Hepatocyte (in vitro differentiated cells): ENCODE measurements at regions not wholly inside any gene's neighbourhood (a gene's known extent, or its start where the extent isn't known, plus 50 kb on each side); places are given as distances from the start of the nearest gene placed in this dataset.

ENCODE experiments used
- DNase-seq: peaks from one replicate; pipeline ENCODE4 v3.0.0-alpha.2; 2016; ENCODE audit warnings: low spot score
- H2AFZ ChIP-seq: fragments of 200-600 bp; sonication (generic); 2 replicates; pipeline ENCODE4 v1.6.0; 2016; ENCODE audit warnings: antibody characterized with exemption, mild to moderate bottlenecking
- H3K27ac ChIP-seq: fragments of 200-600 bp; sonication (generic); 2 replicates; pipeline ENCODE4 v1.5.1; 2016; ENCODE audit warnings: mild to moderate bottlenecking
- H3K27me3 ChIP-seq: fragments of 200-600 bp; sonication (generic); 2 replicates; pipeline ENCODE4 v1.6.1; 2016
- H3K36me3 ChIP-seq: fragments of 200-600 bp; sonication (generic); replicated peaks from 2 replicates; pipeline ENCODE4 v1.5.1; 2016; ENCODE audit warnings: low read depth; ENCODE audit not compliant: insufficient read depth
- H3K4me1 ChIP-seq: fragments of 200-600 bp; sonication (generic); 2 replicates; pipeline ENCODE4 v1.5.1; 2016; ENCODE audit warnings: mild to moderate bottlenecking, moderate library complexity; ENCODE audit not compliant: insufficient read depth
- H3K4me2 ChIP-seq: fragments of 200-600 bp; sonication (generic); 2 replicates; pipeline ENCODE4 v1.6.0; 2016
- H3K4me3 ChIP-seq: fragments of 200-600 bp; sonication (generic); 2 replicates; pipeline ENCODE4 v1.5.1; 2016; ENCODE audit warnings: mild to moderate bottlenecking
- H3K79me2 ChIP-seq: fragments of 200-600 bp; sonication (generic); 2 replicates; pipeline ENCODE4 v1.6.0; 2017; ENCODE audit warnings: mild to moderate bottlenecking
- H3K9me2 ChIP-seq: fragments of 200-600 bp; sonication (generic); replicated peaks from 2 replicates; pipeline ENCODE4 v1.6.0; 2017; ENCODE audit warnings: mild to moderate bottlenecking; ENCODE audit not compliant: insufficient read depth
- H3K9me3 ChIP-seq: fragments of 200-600 bp; sonication (generic); 2 replicates; pipeline ENCODE4 v1.5.1; 2016; ENCODE audit warnings: low read depth, mild to moderate bottlenecking
- H4K20me1 ChIP-seq: fragments of 200-600 bp; sonication (generic); 2 replicates; pipeline ENCODE4 v1.6.0; 2016; ENCODE audit warnings: mild to moderate bottlenecking; ENCODE audit not compliant: insufficient read depth, poor library complexity, severe bottlenecking
- EZH2 ChIP-seq: fragments of 200-600 bp; sonication (generic); IDR thresholded peaks from 2 replicates; pipeline ENCODE4 v1.6.1; 2016; ENCODE audit warnings: antibody characterized with exemption, mild to moderate bottlenecking, borderline replicate concordance
- EZH2phosphoT487 ChIP-seq: fragments of 200-600 bp; sonication (generic); IDR thresholded peaks from one replicate; pipeline ENCODE4 v1.6.1; 2018; ENCODE audit warnings: antibody characterized with exemption, mild to moderate bottlenecking, low read depth, moderate library complexity; ENCODE audit not compliant: unreplicated experiment, severe bottlenecking
- WGBS: methylation state at CpG from one replicate; pipeline ENCODE4 v1.1.6; 2016; ENCODE audit warnings: low lambda C conversion rate; ENCODE audit errors: missing lambda C conversion rate; 5-methylcytosine and 5-hydroxymethylcytosine counted together
- TF ChIP-seq, protein P1 (sequence below): fragments of 200-600 bp; sonication (generic); IDR thresholded peaks from 2 replicates; pipeline ENCODE4 v1.5.1; 2016; ENCODE audit warnings: antibody characterized with exemption, mild to moderate bottlenecking; ENCODE audit not compliant: poor library complexity

DNA sequence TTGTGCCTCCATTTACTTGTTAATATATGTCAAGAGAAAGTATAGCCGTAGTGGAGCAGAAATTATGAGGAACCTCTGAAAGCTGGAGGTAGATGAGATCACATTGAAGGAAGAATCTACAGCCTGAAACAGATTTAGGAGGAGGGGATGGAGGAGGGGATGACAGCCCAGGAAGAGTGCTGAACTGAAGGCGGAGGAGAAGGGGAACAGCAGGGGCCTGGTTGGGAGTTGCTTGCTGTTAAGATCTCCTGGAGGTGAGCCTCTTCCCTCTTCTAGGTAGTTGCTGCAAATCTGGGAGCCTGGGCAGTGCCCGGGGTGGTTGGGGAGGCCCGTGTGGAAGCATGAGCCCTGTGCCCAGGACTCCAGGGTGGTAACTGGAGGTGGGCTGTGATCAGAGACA, 111.8 kb upstream of the SEMA6A start:
- Histone ChIP-seq H3K4me1 (no peaks in the 10 kb centered on the region), H2AFZ (no peak overlapping the region), H3K9me2 (no peaks in the 10 kb centered on the region), H3K4me2 (no peak overlapping the region), H4K20me1 (no peaks in the 10 kb centered on the region), H3K27me3 (no peaks in the 10 kb centered on the region), H3K36me3 (no peaks in the 10 kb centered on the region), H3K27ac (no peak overlapping the region), H3K4me3 (no peak overlapping the region), H3K79me2 (no peaks in the 10 kb centered on the region), H3K9me3 (no peaks in the 10 kb centered on the region)
- TF ChIP-seq, protein P1, sequence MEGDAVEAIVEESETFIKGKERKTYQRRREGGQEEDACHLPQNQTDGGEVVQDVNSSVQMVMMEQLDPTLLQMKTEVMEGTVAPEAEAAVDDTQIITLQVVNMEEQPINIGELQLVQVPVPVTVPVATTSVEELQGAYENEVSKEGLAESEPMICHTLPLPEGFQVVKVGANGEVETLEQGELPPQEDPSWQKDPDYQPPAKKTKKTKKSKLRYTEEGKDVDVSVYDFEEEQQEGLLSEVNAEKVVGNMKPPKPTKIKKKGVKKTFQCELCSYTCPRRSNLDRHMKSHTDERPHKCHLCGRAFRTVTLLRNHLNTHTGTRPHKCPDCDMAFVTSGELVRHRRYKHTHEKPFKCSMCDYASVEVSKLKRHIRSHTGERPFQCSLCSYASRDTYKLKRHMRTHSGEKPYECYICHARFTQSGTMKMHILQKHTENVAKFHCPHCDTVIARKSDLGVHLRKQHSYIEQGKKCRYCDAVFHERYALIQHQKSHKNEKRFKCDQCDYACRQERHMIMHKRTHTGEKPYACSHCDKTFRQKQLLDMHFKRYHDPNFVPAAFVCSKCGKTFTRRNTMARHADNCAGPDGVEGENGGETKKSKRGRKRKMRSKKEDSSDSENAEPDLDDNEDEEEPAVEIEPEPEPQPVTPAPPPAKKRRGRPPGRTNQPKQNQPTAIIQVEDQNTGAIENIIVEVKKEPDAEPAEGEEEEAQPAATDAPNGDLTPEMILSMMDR, result no peak
- TF ChIP-seq EZH2phosphoT487, result no peak
- TF ChIP-seq EZH2, result no peak
- 89% methylated on average over 4 of the region's 4 CpGs for WGBS
- DNase-seq, result no peak

DNA sequence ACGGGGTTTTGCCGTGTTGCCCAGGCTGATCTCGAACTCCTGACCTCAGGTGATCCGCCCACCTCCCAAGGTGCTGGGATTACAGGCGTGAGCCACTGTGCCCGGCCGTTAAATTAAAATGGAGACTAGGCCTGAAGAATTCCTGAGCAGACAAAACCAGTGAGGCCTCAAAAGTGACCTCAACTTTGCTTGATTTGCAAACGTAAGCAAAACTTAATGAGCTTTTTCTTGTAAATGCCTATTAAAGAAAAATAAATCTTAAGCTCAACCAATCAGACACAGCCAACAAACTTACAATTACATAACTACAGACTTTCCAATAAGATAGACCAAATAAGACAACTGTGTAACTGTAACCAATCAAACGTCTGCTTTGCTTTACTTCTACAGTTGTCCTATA, 111.3 kb upstream of the SEMA6A start:
- DNase-seq, result no peak
- no peak overlapping the region for H3K4me2 ChIP-seq
- WGBS, result 79% methylated on average over 9 of the region's 9 CpGs
- no peak overlapping the region for H2AFZ ChIP-seq
- no peak overlapping the region for H3K4me3 ChIP-seq
- no peaks in the 10 kb centered on the region for H3K9me2 ChIP-seq
- H3K79me2 ChIP-seq, result no peaks in the 10 kb centered on the region
- TF ChIP-seq, protein P1, result no peak
- TF ChIP-seq EZH2 (no peak), EZH2phosphoT487 (no peak)
- no peaks in the 10 kb centered on the region for H3K4me1 ChIP-seq
- H3K27ac ChIP-seq, result no peak overlapping the region
- H3K27me3 ChIP-seq, result no peaks in the 10 kb centered on the region
- H3K9me3 ChIP-seq, result no peaks in the 10 kb centered on the region
- no peaks in the 10 kb centered on the region for H3K36me3 ChIP-seq
- no peaks in the 10 kb centered on the region for H4K20me1 ChIP-seq

- H2AFZ ChIP-seq, result no peak overlapping the region
- WGBS, result 93% methylated on average over 6 of the region's 6 CpGs
Observed at GRCh38 chr5:116685069-116685468, 110.4 kb upstream of the SEMA6A start.

More at GRCh38 chr5:116685069-116685468, 110.4 kb upstream of the SEMA6A start:
- no peak overlapping the region for H3K27ac ChIP-seq
- no peak overlapping the region for H3K4me3 ChIP-seq
- DNase-seq, result no peak
- H3K36me3 ChIP-seq, result no peaks in the 10 kb centered on the region
- no peaks in the 10 kb centered on the region for H4K20me1 ChIP-seq
- H3K27me3 ChIP-seq, result no peaks in the 10 kb centered on the region
- H3K4me2 ChIP-seq, result no peak overlapping the region
- H3K9me2 ChIP-seq, result no peaks in the 10 kb centered on the region
- no peaks in the 10 kb centered on the region for H3K79me2 ChIP-seq
- H3K4me1 ChIP-seq, result no peaks in the 10 kb centered on the region
- TF ChIP-seq EZH2 (no peak), EZH2phosphoT487 (no peak)
- TF ChIP-seq, protein P1, result no peak
- no peaks in the 10 kb centered on the region for H3K9me3 ChIP-seq
